ENCODE measurements at regions not wholly inside any gene's neighbourhood (a gene's known extent, or its start where the extent isn't known, plus 50 kb on each side); places are given as distances from the start of the nearest gene placed in this dataset.

GRCh38 chr13:44266305-44266704, 107.3 kb upstream of the SERP2 start:
- TF ChIP-seq CTCF (conservative IDR thresholded peaks at IDR 0.05; ENCODE audit: low read depth in 2 of 2) (peak; percentile 20 to 55; a peak in 3 of 4 replicates), EZH2 (IDR thresholded peaks at IDR 0.05; ENCODE audit: low read depth, unreplicated experiment) (no peak), ETS1 (IDR thresholded peaks at IDR 0.05) (no peak), POLR2AphosphoS5 (IDR thresholded peaks at IDR 0.05; ENCODE audit: low read depth) (no peak), EZH2phosphoT487 (IDR thresholded peaks at IDR 0.05; ENCODE audit: unreplicated experiment) (no peak), REST (IDR thresholded peaks at IDR 0.05; ENCODE audit: unreplicated experiment) (no peak), CREB1 (CRISPR knock-in tag; IDR thresholded peaks at IDR 0.05; ENCODE audit: low read depth) (no peak), JUNB (IDR thresholded peaks at IDR 0.05; ENCODE audit: unreplicated experiment) (no peak), ZNF114 (CRISPR knock-in tag; IDR thresholded peaks at IDR 0.05) (no peak), ZNF462 (CRISPR knock-in tag; IDR thresholded peaks at IDR 0.05) (no peak)
